ENCODE measurements at regions not wholly inside any gene's neighbourhood (a gene's known extent, or its start where the extent isn't known, plus 50 kb on each side); places are given as distances from the start of the nearest gene placed in this dataset.

DNA sequence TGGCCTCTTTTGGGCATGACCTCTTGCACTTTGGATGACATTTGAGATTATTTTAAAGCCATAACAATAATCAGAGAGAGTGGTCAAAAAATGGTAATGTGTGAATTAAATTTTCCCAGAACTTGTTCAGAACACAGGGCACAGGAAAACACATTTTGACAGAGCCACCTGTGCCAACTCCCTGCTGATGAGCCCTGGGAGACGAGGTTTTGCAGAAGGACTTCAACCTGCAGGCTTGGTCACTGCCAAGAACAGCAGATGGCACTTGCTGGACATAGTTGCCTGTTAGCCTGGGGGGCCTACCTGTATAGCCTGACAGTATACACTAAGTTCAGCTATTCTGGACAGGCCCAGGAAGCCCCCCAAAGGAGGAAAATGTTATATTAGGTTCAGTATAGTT, 277.8 kb upstream of the EMCN start:
- TF ChIP-seq CTCF (conservative IDR thresholded peaks at IDR 0.05), result no peak
- TF ChIP-seq ZFX (IDR thresholded peaks at IDR 0.05), result no peak
